Activated naive CD8-positive, alpha-beta T cell treated with anti-CD3 and anti-CD28 coated beads, Interleukin-2, amount 10 ng/mL, durations not matched to agents 7 days and 5 days (primary cell): ENCODE measurements at regions not wholly inside any gene's neighbourhood (a gene's known extent, or its start where the extent isn't known, plus 50 kb on each side); places are given as distances from the start of the nearest gene placed in this dataset.
"Not testable (repeated sequence)": the region's sequence is repeated elsewhere in the genome, so short reads cannot be mapped to it uniquely, and the experiment has no call there.

Experiments
- ATAC-seq: fragments of 150-1000 bp; cut with Tn5 transposase; one replicate; pipeline ENCODE4 v1.10.0; 2021; ENCODE audit warnings: low read depth, moderate library complexity
- POLR2A ChIA-PET: fragments of 350-600 bp; sonication (Branson Sonifier 250); formaldehyde crosslinking; loops from one replicate; lab custom pipeline; 2021; ENCODE audit warnings: antibody characterized with exemption; lab: Charles Lee
- DNase-seq: peaks from one replicate; pipeline ENCODE4 v3.0.0; 2021
- H3K27ac Mint-ChIP-seq: one replicate; pipeline ENCODE4 v1.8.0; 2022; ENCODE audit warnings: mild to moderate bottlenecking, mixed read lengths
- H3K27me3 Mint-ChIP-seq: one replicate; pipeline ENCODE4 v1.8.0; 2022; ENCODE audit warnings: mild to moderate bottlenecking, moderate library complexity, mixed read lengths
- H3K36me3 Mint-ChIP-seq: one replicate; pipeline ENCODE4 v1.8.0; 2021; ENCODE audit warnings: mild to moderate bottlenecking, mixed read lengths
- H3K4me1 Mint-ChIP-seq: one replicate; pipeline ENCODE4 v1.8.0; 2021; ENCODE audit warnings: mixed read lengths
- H3K4me3 Mint-ChIP-seq: one replicate; pipeline ENCODE4 v1.8.0; 2022; ENCODE audit warnings: mild to moderate bottlenecking, moderate library complexity, mixed read lengths
- H3K9me3 Mint-ChIP-seq: one replicate; pipeline ENCODE4 v1.8.0; 2021; ENCODE audit warnings: mixed read lengths

- no peak for ATAC-seq
- Mint-ChIP-seq H3K4me3 (no peak overlapping the region), H3K27ac (no peak overlapping the region), H3K27me3 (peaks cover 4% of the 10 kb centered on the region), H3K4me1 (peaks cover 4% of the 10 kb centered on the region), H3K9me3 (no peaks in the 10 kb centered on the region), H3K36me3 (no peaks in the 10 kb centered on the region)
- POLR2A ChIA-PET, result no interaction called here
- DNase-seq, result no peak
These were observed 80.1 kb upstream of the CTDP1 start for GRCh38 chr18:79599441-79599931.

- no peak for DNase-seq
- Mint-ChIP-seq H3K9me3 (no peaks in the 10 kb centered on the region), H3K4me1 (peaks cover 4% of the 10 kb centered on the region), H3K36me3 (no peaks in the 10 kb centered on the region), H3K4me3 (no peak overlapping the region), H3K27me3 (peaks cover 2% of the 10 kb centered on the region), H3K27ac (no peak overlapping the region)
- ATAC-seq, result no peak
- POLR2A ChIA-PET, result no interaction called here
These were observed 79.5 kb upstream of the CTDP1 start for GRCh38 chr18:79600141-79600540.

GRCh38 chr18:79600596-79600995, 79.0 kb upstream of the CTDP1 start:
- DNase-seq, result no peak
- no peaks in the 10 kb centered on the region for H3K27me3 Mint-ChIP-seq
- POLR2A ChIA-PET, result no interaction called here
- H3K4me3 Mint-ChIP-seq, result no peak overlapping the region
- no peak for ATAC-seq
- H3K36me3 Mint-ChIP-seq, result no peaks in the 10 kb centered on the region
- no peaks in the 10 kb centered on the region for H3K9me3 Mint-ChIP-seq
- H3K27ac Mint-ChIP-seq, result no peak overlapping the region
- peaks cover 4% of the 10 kb centered on the region for H3K4me1 Mint-ChIP-seq

- H3K9me3 Mint-ChIP-seq, result no peaks in the 10 kb centered on the region
- no peak overlapping the region for H3K27ac Mint-ChIP-seq
- DNase-seq (no peak), ATAC-seq (no peak)
- H3K4me1 Mint-ChIP-seq, result peaks cover 4% of the 10 kb centered on the region
- POLR2A ChIA-PET, result interaction anchor here (0.7 kb wide), 1 partner anchor 62 kb away, joined by 5 read pairs; no protein-coding TSS in a partner anchor
- no peak overlapping the region for H3K4me3 Mint-ChIP-seq
- no peaks in the 10 kb centered on the region for H3K27me3 Mint-ChIP-seq
- no peaks in the 10 kb centered on the region for H3K36me3 Mint-ChIP-seq
These were observed 78.4 kb upstream of the CTDP1 start for GRCh38 chr18:79601234-79601633.

- Mint-ChIP-seq H3K36me3 (no peaks in the 10 kb centered on the region), H3K4me3 (no peak overlapping the region), H3K9me3 (no peaks in the 10 kb centered on the region), H3K27ac (no peak overlapping the region), H3K27me3 (no peaks in the 10 kb centered on the region), H3K4me1 (peaks cover 4% of the 10 kb centered on the region)
- POLR2A ChIA-PET, result no interaction called here
- DNase-seq, result no peak
- no peak for ATAC-seq
These were observed 76.0 kb upstream of the CTDP1 start for GRCh38 chr18:79603321-79604204.

GRCh38 chr18:79604205-79604912, 75.2 kb upstream of the CTDP1 start:
- POLR2A ChIA-PET, result no interaction called here
- no peak overlapping the region for H3K4me3 Mint-ChIP-seq
- no peak for DNase-seq
- no peak overlapping the region for H3K27ac Mint-ChIP-seq
- no peaks in the 10 kb centered on the region for H3K36me3 Mint-ChIP-seq
- H3K4me1 Mint-ChIP-seq, result peaks cover 4% of the 10 kb centered on the region
- H3K9me3 Mint-ChIP-seq, result no peaks in the 10 kb centered on the region
- no peak for ATAC-seq
- H3K27me3 Mint-ChIP-seq, result no peaks in the 10 kb centered on the region

- H3K36me3 Mint-ChIP-seq, result no peaks in the 10 kb centered on the region
- no peak for ATAC-seq
- POLR2A ChIA-PET, result no interaction called here
- no peaks in the 10 kb centered on the region for H3K27me3 Mint-ChIP-seq
- no peaks in the 10 kb centered on the region for H3K9me3 Mint-ChIP-seq
- no peak overlapping the region for H3K4me3 Mint-ChIP-seq
- no peak overlapping the region for H3K27ac Mint-ChIP-seq
- DNase-seq, result no peak
- peaks cover 4% of the 10 kb centered on the region for H3K4me1 Mint-ChIP-seq
These were observed 74.4 kb upstream of the CTDP1 start for GRCh38 chr18:79604913-79605880.

- POLR2A ChIA-PET, ATAC-seq, H3K36me3 Mint-ChIP-seq, DNase-seq, H3K4me1 Mint-ChIP-seq, H3K4me3 Mint-ChIP-seq, H3K9me3 Mint-ChIP-seq, H3K27ac Mint-ChIP-seq, H3K27me3 Mint-ChIP-seq: not testable (repeated sequence)
These were observed 73.5 kb upstream of the CTDP1 start for GRCh38 chr18:79606071-79606470.

- Mint-ChIP-seq H3K27ac (no peak overlapping the region), H3K4me1 (no peaks in the 10 kb centered on the region), H3K4me3 (no peak overlapping the region), H3K27me3 (no peaks in the 10 kb centered on the region), H3K9me3 (no peaks in the 10 kb centered on the region), H3K36me3 (no peaks in the 10 kb centered on the region)
- ATAC-seq (no peak), DNase-seq (no peak)
- POLR2A ChIA-PET, result no interaction called here
These were observed 72.8 kb upstream of the CTDP1 start for GRCh38 chr18:79606621-79607331.

- Mint-ChIP-seq H3K36me3 (no peaks in the 10 kb centered on the region), H3K27ac (no peak overlapping the region), H3K4me1 (no peaks in the 10 kb centered on the region), H3K9me3 (no peaks in the 10 kb centered on the region), H3K4me3 (no peak overlapping the region), H3K27me3 (no peaks in the 10 kb centered on the region)
- ATAC-seq, result no peak
- DNase-seq, result no peak
- POLR2A ChIA-PET, result no interaction called here
These were observed 72.1 kb upstream of the CTDP1 start for GRCh38 chr18:79607361-79607952.

GRCh38 chr18:79608069-79608468, 71.5 kb upstream of the CTDP1 start:
- no peaks in the 10 kb centered on the region for H3K36me3 Mint-ChIP-seq
- H3K27ac Mint-ChIP-seq, result no peak overlapping the region
- DNase-seq (no peak), ATAC-seq (no peak)
- no peaks in the 10 kb centered on the region for H3K4me1 Mint-ChIP-seq
- H3K9me3 Mint-ChIP-seq, result no peaks in the 10 kb centered on the region
- no peak overlapping the region for H3K4me3 Mint-ChIP-seq
- H3K27me3 Mint-ChIP-seq, result no peaks in the 10 kb centered on the region
- POLR2A ChIA-PET, result no interaction called here

- DNase-seq, result no peak
- H3K4me3 Mint-ChIP-seq, result no peak overlapping the region
- POLR2A ChIA-PET, result no interaction called here
- no peaks in the 10 kb centered on the region for H3K4me1 Mint-ChIP-seq
- H3K27ac Mint-ChIP-seq, result no peak overlapping the region
- no peak for ATAC-seq
- H3K27me3 Mint-ChIP-seq, result no peaks in the 10 kb centered on the region
- H3K9me3 Mint-ChIP-seq, result no peaks in the 10 kb centered on the region
- no peaks in the 10 kb centered on the region for H3K36me3 Mint-ChIP-seq
These were observed 71.1 kb upstream of the CTDP1 start for GRCh38 chr18:79608535-79608934.
